Choroid plexus epithelial cell (primary cell): ENCODE measurements at regions not wholly inside any gene's neighbourhood (a gene's known extent, or its start where the extent isn't known, plus 50 kb on each side); places are given as distances from the start of the nearest gene placed in this dataset.
A peak's percentile ranks its signal among the peaks of the same experiment; 100 is the strongest.
"Not testable (repeated sequence)": the region's sequence is repeated elsewhere in the genome, so short reads cannot be mapped to it uniquely, and the experiment has no call there.

Experiments
- DNase-seq: peaks from one replicate; pipeline ENCODE4 v3.0.0-alpha.2; 2010; ENCODE audit warnings: low read depth
- H3K4me3 ChIP-seq: 2 replicates; pipeline ENCODE4 v1.5.1; 2011; ENCODE audit warnings: low read depth, mild to moderate bottlenecking, control low read depth, low read length, moderate library complexity
- TF ChIP-seq, protein P1 (sequence below): conservative IDR thresholded peaks from 2 replicates; pipeline ENCODE4 v1.5.1; 2011; ENCODE audit warnings: low read depth, mild to moderate bottlenecking, control low read depth, inconsistent platforms, low read length, moderate library complexity

DNA sequence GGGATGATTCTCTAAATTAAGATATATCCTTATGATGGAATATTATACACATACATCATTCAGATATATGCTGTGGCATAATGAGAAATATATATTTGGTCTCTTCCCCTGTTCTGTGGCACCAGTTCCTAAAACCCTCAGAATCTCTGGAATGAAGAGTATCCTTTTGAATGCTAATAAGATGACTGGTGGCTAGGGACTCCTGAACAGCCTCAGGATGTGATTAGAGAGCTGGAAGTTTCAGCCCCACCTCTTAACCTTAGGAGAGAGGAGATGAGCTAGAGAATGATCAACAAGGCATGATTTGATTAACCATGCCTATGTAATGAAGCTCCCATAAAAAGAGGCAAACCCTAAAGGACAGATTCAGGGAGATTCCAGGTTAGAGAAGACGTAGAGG is 632.0 kb downstream of the IQCM start:
- TF ChIP-seq, protein P1, sequence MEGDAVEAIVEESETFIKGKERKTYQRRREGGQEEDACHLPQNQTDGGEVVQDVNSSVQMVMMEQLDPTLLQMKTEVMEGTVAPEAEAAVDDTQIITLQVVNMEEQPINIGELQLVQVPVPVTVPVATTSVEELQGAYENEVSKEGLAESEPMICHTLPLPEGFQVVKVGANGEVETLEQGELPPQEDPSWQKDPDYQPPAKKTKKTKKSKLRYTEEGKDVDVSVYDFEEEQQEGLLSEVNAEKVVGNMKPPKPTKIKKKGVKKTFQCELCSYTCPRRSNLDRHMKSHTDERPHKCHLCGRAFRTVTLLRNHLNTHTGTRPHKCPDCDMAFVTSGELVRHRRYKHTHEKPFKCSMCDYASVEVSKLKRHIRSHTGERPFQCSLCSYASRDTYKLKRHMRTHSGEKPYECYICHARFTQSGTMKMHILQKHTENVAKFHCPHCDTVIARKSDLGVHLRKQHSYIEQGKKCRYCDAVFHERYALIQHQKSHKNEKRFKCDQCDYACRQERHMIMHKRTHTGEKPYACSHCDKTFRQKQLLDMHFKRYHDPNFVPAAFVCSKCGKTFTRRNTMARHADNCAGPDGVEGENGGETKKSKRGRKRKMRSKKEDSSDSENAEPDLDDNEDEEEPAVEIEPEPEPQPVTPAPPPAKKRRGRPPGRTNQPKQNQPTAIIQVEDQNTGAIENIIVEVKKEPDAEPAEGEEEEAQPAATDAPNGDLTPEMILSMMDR, result no peak
- no peak overlapping the region for H3K4me3 ChIP-seq
- DNase-seq, result no peak

DNA sequence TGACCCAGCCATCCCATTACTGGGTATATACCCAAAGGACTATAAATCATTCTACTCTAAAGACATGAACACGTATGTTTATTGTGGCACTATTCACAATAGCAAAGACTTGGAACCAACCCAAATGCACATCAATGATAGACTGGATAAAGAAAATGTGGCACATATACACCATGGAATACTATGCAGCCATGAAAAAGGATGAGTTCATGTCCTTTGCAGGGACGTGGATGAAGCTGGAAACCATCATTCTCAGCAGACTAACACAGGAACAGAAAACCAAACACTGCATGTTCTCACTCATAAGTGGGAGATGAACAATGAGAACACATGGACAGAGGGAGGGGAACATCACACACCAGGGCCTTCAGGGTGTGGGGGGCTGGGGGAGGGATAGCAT is 634.2 kb downstream of the IQCM start:
- not testable (repeated sequence) for DNase-seq, H3K4me3 ChIP-seq

DNA sequence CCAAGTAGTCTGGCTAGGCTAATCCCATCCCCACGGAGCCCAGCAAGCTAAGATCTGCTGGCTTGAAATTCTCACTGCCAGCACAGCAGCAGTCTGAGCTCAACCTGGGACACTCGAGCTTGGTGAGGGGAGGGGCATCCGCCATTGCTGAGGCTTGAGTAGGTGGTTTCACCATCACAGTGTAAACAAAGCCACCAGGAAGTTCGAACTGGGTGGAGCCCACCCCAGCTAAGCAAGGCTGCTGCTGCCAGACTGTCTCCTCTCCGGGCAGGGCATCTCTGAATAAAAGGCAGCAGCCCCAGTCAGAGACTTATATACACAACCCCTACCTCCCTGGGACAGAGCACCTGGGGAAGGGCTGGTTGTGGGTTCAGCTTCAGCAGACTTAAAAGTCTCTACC is 639.6 kb downstream of the IQCM start:
- peak; percentile 23 for DNase-seq
- no peak overlapping the region for H3K4me3 ChIP-seq
- TF ChIP-seq, protein P1, result no peak

DNA sequence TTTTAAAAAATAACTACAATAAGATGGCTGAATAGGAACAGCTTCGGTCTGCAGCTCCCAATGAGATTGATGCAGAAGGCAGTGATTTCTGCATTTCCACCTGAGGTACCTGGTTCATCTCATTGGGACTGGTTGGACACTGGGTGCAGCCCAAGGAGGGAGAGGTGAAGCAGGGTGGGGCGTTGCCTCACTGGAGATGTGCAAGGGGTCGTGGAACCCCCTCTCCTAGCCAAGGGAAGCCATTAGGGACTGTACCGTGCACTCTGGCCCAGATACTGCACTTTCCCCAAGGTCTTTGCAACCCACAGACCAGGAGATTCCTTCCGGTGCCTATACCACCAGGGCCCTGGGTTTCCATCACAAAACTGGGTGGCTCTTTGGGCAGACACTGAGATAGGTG is 640.1 kb downstream of the IQCM start:
- DNase-seq, result no peak
- TF ChIP-seq, protein P1, result no peak
- H3K4me3 ChIP-seq, result no peak overlapping the region

DNA sequence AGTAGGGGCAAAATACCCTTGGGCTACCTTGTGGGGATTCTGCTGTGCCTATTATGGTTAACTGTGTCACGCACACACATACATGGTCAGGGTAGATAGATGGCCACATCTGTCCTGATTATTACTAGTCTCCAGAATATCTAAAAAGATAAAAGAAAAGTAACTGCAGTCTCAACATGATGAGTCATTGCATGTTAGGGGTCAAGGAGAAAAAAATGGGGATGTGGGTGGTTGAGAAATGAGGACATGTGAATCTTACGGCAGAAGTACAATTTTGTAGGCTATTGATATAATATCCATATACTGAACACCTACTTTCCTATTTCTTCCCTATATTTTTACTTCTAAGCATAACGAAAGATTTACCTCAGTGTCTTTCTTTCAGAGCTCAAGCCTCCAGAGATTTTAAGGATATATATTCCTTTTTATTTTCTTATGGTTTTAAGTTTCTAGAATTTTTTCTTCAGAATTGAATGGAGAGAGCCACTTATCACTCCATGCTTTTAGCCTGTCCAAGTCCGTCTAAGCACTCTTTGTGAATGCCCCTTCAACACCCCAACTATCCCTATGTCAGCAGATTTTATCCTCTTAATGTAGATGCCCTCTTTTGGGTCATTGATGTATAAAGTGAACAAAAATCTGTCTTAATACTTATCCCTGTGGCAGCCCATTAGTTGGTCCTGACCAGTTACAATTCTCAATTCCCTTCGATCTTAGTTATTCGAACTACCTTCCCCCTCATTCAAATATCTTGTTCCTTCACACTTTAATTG is 642.2 kb downstream of the IQCM start:
- DNase-seq, result peak; percentile 74
- TF ChIP-seq, protein P1, result no peak
- no peak overlapping the region for H3K4me3 ChIP-seq

DNA sequence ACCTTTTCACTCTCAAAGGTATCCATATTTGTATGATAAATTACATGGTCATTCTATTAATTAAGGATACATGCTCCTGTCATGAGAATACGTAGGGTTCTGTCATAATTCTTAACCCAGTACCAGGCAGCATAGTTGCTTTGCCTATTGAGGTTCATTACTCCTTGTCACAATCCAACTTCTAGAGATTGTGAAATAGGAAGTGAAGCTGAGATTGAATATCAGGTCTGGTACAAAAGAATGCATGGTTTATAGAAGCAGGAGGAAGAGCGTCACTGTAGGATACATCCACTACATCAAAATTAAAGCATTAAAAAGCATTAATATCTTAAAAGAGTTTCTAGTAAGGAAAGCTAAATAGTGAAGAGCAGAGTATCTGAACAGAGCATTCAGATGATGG is 647.0 kb downstream of the IQCM start:
- TF ChIP-seq, protein P1, result no peak
- peak; percentile 60 for DNase-seq
- H3K4me3 ChIP-seq, result no peak overlapping the region

DNA sequence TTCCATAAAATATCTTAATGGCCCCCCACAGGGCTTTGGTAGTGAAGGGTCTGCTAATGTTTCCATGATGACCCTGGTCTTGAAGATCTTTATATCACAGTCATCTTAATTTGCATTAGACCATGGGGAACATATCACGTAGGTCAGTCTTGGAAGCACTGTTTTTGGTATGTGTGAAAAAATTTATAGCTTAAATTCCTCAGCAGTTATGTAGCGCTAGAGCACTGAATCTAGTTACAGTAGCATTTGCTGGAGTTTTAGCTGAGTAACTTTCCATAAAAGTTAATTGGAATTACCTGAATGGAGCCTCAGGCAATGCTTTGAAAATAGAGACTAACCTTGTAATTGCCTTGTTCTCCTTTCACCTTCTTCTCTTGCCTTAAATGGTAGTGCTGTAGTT is 648.8 kb downstream of the IQCM start:
- TF ChIP-seq, protein P1, result no peak
- no peak overlapping the region for H3K4me3 ChIP-seq
- peak; percentile 31 for DNase-seq

DNA sequence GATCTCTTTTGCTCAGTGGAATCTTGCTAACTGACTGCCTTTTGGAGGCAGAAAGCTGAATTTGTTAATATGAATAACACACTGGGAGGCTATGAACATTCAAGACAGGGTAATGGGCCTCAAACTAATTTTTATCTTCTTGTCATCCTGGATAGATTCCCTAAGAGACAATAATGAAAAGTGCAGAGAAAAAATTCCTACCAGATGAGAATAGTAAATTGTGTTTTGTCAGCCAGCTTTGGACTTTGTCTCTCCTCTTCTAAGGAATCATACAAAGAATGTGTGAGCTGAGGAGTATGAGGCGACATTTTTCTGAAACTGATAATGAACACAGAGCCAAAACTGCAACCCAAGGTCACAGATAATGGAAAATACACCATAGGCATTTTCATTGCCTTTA is 649.3 kb downstream of the IQCM start:
- H3K4me3 ChIP-seq, result no peak overlapping the region
- no peak for DNase-seq
- TF ChIP-seq, protein P1, result no peak
